ENCODE measurements at regions not wholly inside any gene's neighbourhood (a gene's known extent, or its start where the extent isn't known, plus 50 kb on each side); places are given as distances from the start of the nearest gene placed in this dataset.

DNA sequence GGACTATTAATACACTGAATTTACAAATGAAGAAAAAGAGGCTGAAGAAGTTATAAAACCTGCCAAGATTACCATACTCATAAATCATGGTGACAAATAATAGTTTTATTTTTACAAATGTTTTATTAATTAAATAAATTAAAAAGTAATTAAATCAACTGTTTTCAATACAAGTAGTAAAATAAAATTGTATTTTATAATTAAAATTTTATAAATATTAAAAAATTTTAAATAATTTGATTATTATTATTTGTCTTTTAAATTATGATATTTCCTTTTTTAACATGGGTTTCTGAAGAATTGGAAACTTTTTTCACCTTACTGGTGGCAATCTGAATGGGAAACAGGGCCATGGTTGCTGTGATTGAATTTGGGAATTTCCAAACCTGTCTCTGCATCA, 177.3 kb upstream of the TSHZ2 start:
- TF ChIP-seq, protein P1, sequence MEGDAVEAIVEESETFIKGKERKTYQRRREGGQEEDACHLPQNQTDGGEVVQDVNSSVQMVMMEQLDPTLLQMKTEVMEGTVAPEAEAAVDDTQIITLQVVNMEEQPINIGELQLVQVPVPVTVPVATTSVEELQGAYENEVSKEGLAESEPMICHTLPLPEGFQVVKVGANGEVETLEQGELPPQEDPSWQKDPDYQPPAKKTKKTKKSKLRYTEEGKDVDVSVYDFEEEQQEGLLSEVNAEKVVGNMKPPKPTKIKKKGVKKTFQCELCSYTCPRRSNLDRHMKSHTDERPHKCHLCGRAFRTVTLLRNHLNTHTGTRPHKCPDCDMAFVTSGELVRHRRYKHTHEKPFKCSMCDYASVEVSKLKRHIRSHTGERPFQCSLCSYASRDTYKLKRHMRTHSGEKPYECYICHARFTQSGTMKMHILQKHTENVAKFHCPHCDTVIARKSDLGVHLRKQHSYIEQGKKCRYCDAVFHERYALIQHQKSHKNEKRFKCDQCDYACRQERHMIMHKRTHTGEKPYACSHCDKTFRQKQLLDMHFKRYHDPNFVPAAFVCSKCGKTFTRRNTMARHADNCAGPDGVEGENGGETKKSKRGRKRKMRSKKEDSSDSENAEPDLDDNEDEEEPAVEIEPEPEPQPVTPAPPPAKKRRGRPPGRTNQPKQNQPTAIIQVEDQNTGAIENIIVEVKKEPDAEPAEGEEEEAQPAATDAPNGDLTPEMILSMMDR (IDR thresholded peaks at IDR 0.05; ENCODE audit: low read length): no peak
- no peak for TF ChIP-seq EZH2phosphoT487 (IDR thresholded peaks at IDR 0.05; ENCODE audit: low read length)

All from MM.1S (cell line).